BLaER1 treated with 17β-estradiol and CSF1 and Interleukin-3, amounts not matched to agents 10 nM and 100 nM (cell line): ENCODE measurements at regions not wholly inside any gene's neighbourhood (a gene's known extent, or its start where the extent isn't known, plus 50 kb on each side); places are given as distances from the start of the nearest gene placed in this dataset.
"Not testable (repeated sequence)": the region's sequence is repeated elsewhere in the genome, so short reads cannot be mapped to it uniquely, and the experiment has no call there.

Experiments
- H3K27ac ChIP-seq, 11 experiments: shearing (Covaris generic); formaldehyde crosslinking; 2 replicates each; pipeline ENCODE4 v1.8.1; 2022
- H3K27me3 ChIP-seq, 11 experiments: shearing (Covaris generic); formaldehyde crosslinking; 2 replicates each; pipeline ENCODE4 v1.8.1; 2022
- H3K36me3 ChIP-seq, 11 experiments: shearing (Covaris generic); formaldehyde crosslinking; 2 replicates each; pipeline ENCODE4 v1.8.1; 2022
- H3K4me1 ChIP-seq, 10 experiments: shearing (Covaris generic); formaldehyde crosslinking; 2 replicates each; pipeline ENCODE4 v1.8.1; 2022
- H3K4me2 ChIP-seq, 11 experiments: shearing (Covaris generic); formaldehyde crosslinking; 2 replicates each; pipeline ENCODE4 v1.8.1; 2022
- H3K4me3 ChIP-seq, 10 experiments: shearing (Covaris generic); formaldehyde crosslinking; 2 replicates each; pipeline ENCODE4 v1.8.1; 2022
- H3K9ac ChIP-seq, 11 experiments: shearing (Covaris generic); formaldehyde crosslinking; 2 replicates each; pipeline ENCODE4 v1.8.1; 2022
- H3K9me3 ChIP-seq, 11 experiments: shearing (Covaris generic); formaldehyde crosslinking; replicated peaks in 1 of 11; 2 replicates each; pipeline ENCODE4 v1.8.1; 2022
- H4K20me1 ChIP-seq, 11 experiments: shearing (Covaris generic); formaldehyde crosslinking; 2 replicates each; pipeline ENCODE4 v1.8.1; 2022
- Cebpa-rat ChIP-seq, 11 experiments: shearing (Covaris generic); IDR thresholded peaks; 2 replicates each; pipeline ENCODE4 v1.8.1; 2022

GRCh38 chr5:17022296-17022695, 86.2 kb upstream of the MYO10 start:
- H3K9ac ChIP-seq, result no peak overlapping the region
- H3K4me2 ChIP-seq, result peak overlapping the region; percentile 17 to 56 (median 43); a peak in 18 of 22 replicates
- TF ChIP-seq Cebpa-rat (IDR thresholded peaks at IDR 0.05), result no peak
- peaks cover 0 to 6% (median 0%) of the 10 kb centered on the region in 11 experiments; a peak in 3 of 22 replicates for H3K9me3 ChIP-seq
- no peaks in the 10 kb centered on the region for H4K20me1 ChIP-seq
- no peaks in the 10 kb centered on the region for H3K27me3 ChIP-seq
- H3K36me3 ChIP-seq, result no peaks in the 10 kb centered on the region
- H3K4me1 ChIP-seq, result peaks cover 20 to 37% (median 25%) of the 10 kb centered on the region in 10 experiments
- H3K27ac ChIP-seq, result peak overlapping the region in 2 of 11 experiments; percentile 37 to 40; a peak in 5 of 22 replicates
- H3K4me3 ChIP-seq, result no peak overlapping the region

DNA sequence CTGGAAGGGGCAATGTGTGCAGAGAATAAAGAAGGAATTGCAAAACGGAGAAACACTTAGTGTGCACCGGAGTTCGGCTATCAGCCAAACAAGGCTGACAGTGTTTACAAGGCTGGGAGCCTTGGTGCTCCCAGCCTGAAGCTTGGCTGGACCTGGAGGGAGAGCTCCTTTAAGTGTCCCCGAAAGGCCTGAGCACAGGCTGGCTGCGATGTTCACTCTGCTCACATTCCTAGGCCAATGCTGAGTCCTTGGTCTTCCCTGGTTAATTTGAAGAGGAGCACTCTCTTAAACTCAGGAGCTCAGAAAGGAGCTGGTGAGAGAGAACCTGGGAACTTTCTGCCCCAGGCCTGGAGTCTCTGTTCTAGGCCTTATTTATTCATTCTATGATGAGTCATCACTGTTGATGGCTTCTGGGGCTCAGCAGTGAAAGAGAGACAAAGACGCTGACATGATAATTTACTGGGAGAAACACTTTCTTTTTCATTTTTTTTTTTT, 88.6 kb upstream of the MYO10 start:
- no peak overlapping the region for H3K4me3 ChIP-seq
- peaks cover 20 to 37% (median 25%) of the 10 kb centered on the region in 10 experiments for H3K4me1 ChIP-seq
- TF ChIP-seq Cebpa-rat (IDR thresholded peaks at IDR 0.05), result no peak
- peak overlapping the region in 2 of 11 experiments; percentile 26 to 33; a peak in 3 of 22 replicates for H3K4me2 ChIP-seq
- no peaks in the 10 kb centered on the region for H3K27me3 ChIP-seq
- peaks cover 0 to 3% (median 0%) of the 10 kb centered on the region in 11 experiments; a peak in 4 of 22 replicates for H3K9me3 ChIP-seq
- H3K36me3 ChIP-seq, result no peaks in the 10 kb centered on the region
- H3K9ac ChIP-seq, result no peak overlapping the region
- H3K27ac ChIP-seq, result no peak overlapping the region
- no peaks in the 10 kb centered on the region for H4K20me1 ChIP-seq

DNA sequence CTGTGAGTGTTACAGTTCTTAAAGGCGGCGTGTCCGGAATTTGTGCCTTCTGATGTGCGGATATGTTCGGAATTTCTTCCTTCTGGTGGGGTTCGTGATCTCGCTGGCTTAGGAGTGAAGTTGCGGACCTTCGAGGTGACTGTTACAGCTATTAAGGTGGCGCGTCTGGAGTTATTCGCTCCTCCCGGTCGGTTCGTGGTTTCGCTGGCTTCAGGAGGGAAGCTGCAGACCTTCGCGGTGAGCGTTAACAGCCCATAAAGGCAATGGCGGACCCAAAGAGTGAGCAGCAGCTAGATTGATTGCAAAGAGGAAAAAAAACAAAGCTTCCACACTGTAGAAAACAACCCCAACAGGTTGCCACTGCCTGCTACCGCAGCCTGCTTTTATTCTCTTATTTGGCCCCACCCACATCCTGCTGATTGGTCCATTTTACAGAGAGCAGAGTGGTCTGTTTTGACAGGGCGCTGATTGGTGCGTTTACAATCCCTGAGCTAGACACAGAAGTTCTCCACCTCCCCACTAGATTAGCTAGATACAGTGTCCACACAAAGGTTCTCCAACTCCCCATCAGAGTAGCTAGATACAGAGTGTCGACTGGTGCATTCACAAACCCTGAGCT, 95.7 kb upstream of the MYO10 start:
- H3K9ac ChIP-seq, H3K4me1 ChIP-seq, H3K4me2 ChIP-seq, H3K36me3 ChIP-seq, H3K27me3 ChIP-seq, H4K20me1 ChIP-seq, H3K4me3 ChIP-seq, H3K27ac ChIP-seq: not testable (repeated sequence)
- H3K9me3 ChIP-seq, result peaks cover 9 to 26% (median 17%) of the 10 kb centered on the region in 11 experiments; a peak in 20 of 22 replicates

GRCh38 chr5:17032314-17032985, 96.4 kb upstream of the MYO10 start:
- H3K27ac ChIP-seq, H3K9ac ChIP-seq, H3K27me3 ChIP-seq, H3K4me2 ChIP-seq, H3K36me3 ChIP-seq, H3K4me3 ChIP-seq, H4K20me1 ChIP-seq, H3K4me1 ChIP-seq: not testable (repeated sequence)
- peaks cover 9 to 26% (median 17%) of the 10 kb centered on the region in 11 experiments; a peak in 20 of 22 replicates for H3K9me3 ChIP-seq

GRCh38 chr5:17034992-17035391, 98.9 kb upstream of the MYO10 start:
- peaks cover 9 to 23% (median 16%) of the 10 kb centered on the region in 11 experiments; a peak in 20 of 22 replicates for H3K9me3 ChIP-seq
- H3K4me2 ChIP-seq, H3K27me3 ChIP-seq, H3K36me3 ChIP-seq, H3K27ac ChIP-seq, H4K20me1 ChIP-seq, H3K4me3 ChIP-seq, H3K9ac ChIP-seq, H3K4me1 ChIP-seq: not testable (repeated sequence)

DNA sequence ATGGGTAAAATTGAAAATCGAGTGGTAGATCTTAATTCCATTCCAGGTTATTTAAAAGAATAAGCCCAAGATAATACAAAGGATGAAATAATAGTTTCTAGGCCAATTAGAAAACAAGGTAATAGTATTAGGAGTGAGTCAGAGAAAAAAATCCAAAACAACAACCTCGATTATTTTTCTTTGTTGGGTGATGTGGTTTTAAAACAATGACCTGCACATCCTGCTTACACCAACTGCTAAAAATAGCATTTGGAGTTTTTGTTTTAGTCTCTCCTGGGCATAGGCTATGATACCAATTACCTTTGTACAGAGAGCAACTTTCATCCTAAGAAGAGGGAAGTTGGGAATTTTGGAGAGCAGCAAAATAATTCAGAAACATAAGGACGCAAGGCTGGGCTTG, 101.7 kb upstream of the MYO10 start:
- H3K9me3 ChIP-seq, result peaks cover under 1 to 6% (median 2%) of the 10 kb centered on the region in 11 experiments; a peak in 19 of 22 replicates
- TF ChIP-seq Cebpa-rat (IDR thresholded peaks at IDR 0.05), result no peak
- no peak overlapping the region for H3K27ac ChIP-seq
- no peaks in the 10 kb centered on the region for H3K27me3 ChIP-seq
- H3K4me3 ChIP-seq, result no peak overlapping the region
- no peak overlapping the region for H3K4me2 ChIP-seq
- H3K4me1 ChIP-seq, result no peaks in the 10 kb centered on the region
- H4K20me1 ChIP-seq, result no peaks in the 10 kb centered on the region
- H3K9ac ChIP-seq, result no peak overlapping the region
- no peaks in the 10 kb centered on the region for H3K36me3 ChIP-seq

DNA sequence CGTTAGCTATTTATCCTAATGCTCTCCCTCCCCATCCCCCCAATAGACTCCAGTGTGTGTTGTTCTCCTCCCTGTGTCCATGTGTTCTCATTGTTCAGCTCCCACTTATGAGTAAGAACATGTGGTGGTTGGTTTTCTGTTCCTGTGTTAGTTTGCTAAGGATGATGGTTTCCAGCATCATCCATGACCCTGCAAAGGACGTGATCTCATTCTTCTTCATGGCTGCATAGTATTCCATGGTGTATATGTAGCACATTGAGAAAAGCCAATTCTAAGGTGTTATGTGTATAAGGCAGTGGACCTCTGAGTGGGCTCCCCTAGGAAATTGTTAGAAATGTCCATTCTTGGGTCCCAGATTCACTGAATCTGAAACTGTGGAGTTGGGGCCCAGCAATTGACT, 103.1 kb upstream of the MYO10 start:
- H3K4me2 ChIP-seq, result no peak overlapping the region
- H3K36me3 ChIP-seq, result no peaks in the 10 kb centered on the region
- H3K4me1 ChIP-seq, result no peaks in the 10 kb centered on the region
- H3K4me3 ChIP-seq, result no peak overlapping the region
- peaks cover 0 to 5% (median 0%) of the 10 kb centered on the region in 11 experiments; a peak in 2 of 22 replicates for H3K9me3 ChIP-seq
- no peaks in the 10 kb centered on the region for H3K27me3 ChIP-seq
- H3K27ac ChIP-seq, result no peak overlapping the region
- H3K9ac ChIP-seq, result no peak overlapping the region
- no peak for TF ChIP-seq Cebpa-rat (IDR thresholded peaks at IDR 0.05)
- no peaks in the 10 kb centered on the region for H4K20me1 ChIP-seq

- H3K27me3 ChIP-seq, result no peaks in the 10 kb centered on the region
- no peak overlapping the region for H3K4me2 ChIP-seq
- no peak overlapping the region for H3K4me3 ChIP-seq
- no peak overlapping the region for H3K27ac ChIP-seq
- no peaks in the 10 kb centered on the region for H4K20me1 ChIP-seq
- H3K4me1 ChIP-seq, result no peaks in the 10 kb centered on the region
- H3K36me3 ChIP-seq, result no peaks in the 10 kb centered on the region
- TF ChIP-seq Cebpa-rat (IDR thresholded peaks at IDR 0.05), result no peak
- no peak overlapping the region for H3K9ac ChIP-seq
- H3K9me3 ChIP-seq, result peaks cover 0 to 5% (median 0%) of the 10 kb centered on the region in 11 experiments; a peak in 2 of 22 replicates
Measured at GRCh38 chr5:17042041-17042440, 106.0 kb upstream of the MYO10 start.

DNA sequence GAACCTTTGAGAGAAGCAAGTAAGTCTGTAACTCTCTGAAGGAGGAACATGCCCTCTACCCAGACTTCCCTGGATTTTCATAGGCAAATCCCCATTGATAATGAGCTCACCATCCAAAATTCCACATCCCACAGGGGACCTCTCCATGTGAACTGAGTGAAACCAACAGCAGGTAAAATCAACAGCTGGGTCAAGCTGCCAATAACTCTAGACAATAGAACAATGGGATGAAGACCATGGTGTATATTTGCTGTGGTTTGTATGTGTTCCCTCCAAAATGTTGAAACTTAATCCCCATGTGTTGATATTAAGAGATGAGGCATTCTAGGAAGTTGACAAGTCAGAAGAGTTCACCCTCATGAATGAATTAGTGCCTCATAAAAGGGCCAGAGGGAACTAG, 110.2 kb upstream of the MYO10 start:
- Histone ChIP-seq H3K27ac (no peak overlapping the region), H3K4me1 (no peaks in the 10 kb centered on the region), H3K36me3 (no peaks in the 10 kb centered on the region), H3K4me2 (no peak overlapping the region), H3K9me3 (no peaks in the 10 kb centered on the region), H3K9ac (no peak overlapping the region), H3K27me3 (no peaks in the 10 kb centered on the region), H4K20me1 (no peaks in the 10 kb centered on the region), H3K4me3 (no peak overlapping the region)
- no peak for TF ChIP-seq Cebpa-rat (IDR thresholded peaks at IDR 0.05)

GRCh38 chr5:17050236-17050635, 114.1 kb upstream of the MYO10 start:
- no peak overlapping the region for H3K9ac ChIP-seq
- no peaks in the 10 kb centered on the region for H3K36me3 ChIP-seq
- no peaks in the 10 kb centered on the region for H4K20me1 ChIP-seq
- no peak for TF ChIP-seq Cebpa-rat (IDR thresholded peaks at IDR 0.05)
- H3K27ac ChIP-seq, result no peak overlapping the region
- no peak overlapping the region for H3K4me3 ChIP-seq
- H3K4me1 ChIP-seq, result no peaks in the 10 kb centered on the region
- H3K27me3 ChIP-seq, result no peaks in the 10 kb centered on the region
- no peaks in the 10 kb centered on the region for H3K9me3 ChIP-seq
- H3K4me2 ChIP-seq, result no peak overlapping the region
